Activated T-cell treated with anti-CD3 and anti-CD28 coated beads for 4 hours (primary cell): ENCODE measurements at regions not wholly inside any gene's neighbourhood (a gene's known extent, or its start where the extent isn't known, plus 50 kb on each side); places are given as distances from the start of the nearest gene placed in this dataset.

Experiments used
- DNase-seq: peaks from one replicate; pipeline ENCODE4 v3.0.0-alpha.2; 2020

GRCh38 chr15:47397655-47398054 lies 319.6 kb upstream of the SEMA6D start:
- no peak for DNase-seq

- DNase-seq, result no peak
Observed at GRCh38 chr15:47398132-47398531, 319.2 kb upstream of the SEMA6D start.

- DNase-seq, result no peak
Observed at GRCh38 chr15:47398594-47398993, 318.7 kb upstream of the SEMA6D start.

- no peak for DNase-seq
Observed at GRCh38 chr15:47399100-47399499, 318.2 kb upstream of the SEMA6D start.

GRCh38 chr15:47400603-47401002 lies 316.7 kb upstream of the SEMA6D start:
- DNase-seq, result no peak

- no peak for DNase-seq
Observed at GRCh38 chr15:47401427-47401826, 315.9 kb upstream of the SEMA6D start.

- DNase-seq, result no peak
Observed at GRCh38 chr15:47402829-47403228, 314.5 kb upstream of the SEMA6D start.

- no peak for DNase-seq
Observed at GRCh38 chr15:47404877-47405276, 312.4 kb upstream of the SEMA6D start.

GRCh38 chr15:47405365-47406162 lies 311.7 kb upstream of the SEMA6D start:
- DNase-seq, result no peak

- no peak for DNase-seq
Observed at GRCh38 chr15:47407692-47408091, 309.6 kb upstream of the SEMA6D start.

- no peak for DNase-seq
Observed at GRCh38 chr15:47409038-47409437, 308.3 kb upstream of the SEMA6D start.

GRCh38 chr15:47409600-47409999 lies 307.7 kb upstream of the SEMA6D start:
- DNase-seq, result no peak

- no peak for DNase-seq
Observed at GRCh38 chr15:47410247-47410646, 307.1 kb upstream of the SEMA6D start.

- no peak for DNase-seq
Observed at GRCh38 chr15:47411733-47412132, 305.6 kb upstream of the SEMA6D start.

GRCh38 chr15:47412136-47412535 lies 305.2 kb upstream of the SEMA6D start:
- no peak for DNase-seq

- no peak for DNase-seq
Observed at GRCh38 chr15:47412802-47413201, 304.5 kb upstream of the SEMA6D start.

- DNase-seq, result no peak
Observed at GRCh38 chr15:47414207-47414606, 303.1 kb upstream of the SEMA6D start.

GRCh38 chr15:47415539-47415971 lies 301.8 kb upstream of the SEMA6D start:
- no peak for DNase-seq

- no peak for DNase-seq
Observed at GRCh38 chr15:47422881-47423665, 294.2 kb upstream of the SEMA6D start.

GRCh38 chr15:47427463-47427862 lies 289.8 kb upstream of the SEMA6D start:
- DNase-seq, result no peak

- no peak for DNase-seq
Observed at GRCh38 chr15:47429376-47429775, 287.9 kb upstream of the SEMA6D start.

GRCh38 chr15:47431501-47431900 lies 285.8 kb upstream of the SEMA6D start:
- DNase-seq, result no peak

- no peak for DNase-seq
Observed at GRCh38 chr15:47432826-47433225, 284.5 kb upstream of the SEMA6D start.

- no peak for DNase-seq
Observed at GRCh38 chr15:47434596-47434995, 282.7 kb upstream of the SEMA6D start.
